CD14-positive monocyte (primary cell): ENCODE measurements at regions not wholly inside any gene's neighbourhood (a gene's known extent, or its start where the extent isn't known, plus 50 kb on each side); places are given as distances from the start of the nearest gene placed in this dataset.
"Not testable (repeated sequence)": the region's sequence is repeated elsewhere in the genome, so short reads cannot be mapped to it uniquely, and the experiment has no call there.

Source experiments
- DNase-seq, 3 donors: peaks; one replicate each; pipeline ENCODE4 v3.0.0-alpha.2; 2011 to 2022
- H2AFZ ChIP-seq: 2 replicates; pipeline ENCODE4 v1.6.0; 2012; ENCODE audit warnings: mild to moderate bottlenecking, low read depth, low read length, inconsistent platforms; ENCODE audit not compliant: insufficient read depth, poor library complexity, severe bottlenecking
- H3K27ac ChIP-seq, 2 donors: 1 replicate in 1 of 2; 2 replicates in 1 of 2; pipeline ENCODE4 v1.5.1; 2012 to 2013; ENCODE audit warnings: low read length in 2 of 2, control low read depth in 1 of 2, inconsistent platforms in 1 of 2, low read depth in 1 of 2, mild to moderate bottlenecking in 1 of 2
- H3K27me3 ChIP-seq, 2 donors: one replicate each; pipeline versions ENCODE4 v1.6.0 to v1.6.1; 2011 to 2013; ENCODE audit warnings: low read length in 2 of 2; ENCODE audit not compliant: control insufficient read depth in 2 of 2, insufficient read depth in 2 of 2
- H3K36me3 ChIP-seq, 2 donors: replicated peaks in 1 of 2; 1 replicate in 1 of 2; 2 replicates in 1 of 2; pipeline versions ENCODE4 v1.5.1 to v1.6.1; 2012 to 2013; ENCODE audit warnings: low read length in 2 of 2, control low read depth in 1 of 2, inconsistent platforms in 1 of 2, mild to moderate bottlenecking in 1 of 2; ENCODE audit not compliant: insufficient read depth in 2 of 2, control insufficient read depth in 1 of 2
- H3K4me1 ChIP-seq, 2 donors: 1 replicate in 1 of 2; 2 replicates in 1 of 2; pipeline versions ENCODE4 v1.5.1 to v1.6.1; 2012 to 2013; ENCODE audit warnings: low read length in 2 of 2, control low read depth in 1 of 2, inconsistent platforms in 1 of 2, mild to moderate bottlenecking in 1 of 2, moderate library complexity in 1 of 2; ENCODE audit not compliant: insufficient read depth in 2 of 2, control insufficient read depth in 1 of 2
- H3K4me2 ChIP-seq: replicated peaks from 2 replicates; pipeline ENCODE3; 2012; ENCODE audit warnings: low read length, moderate library complexity, mild to moderate bottlenecking; ENCODE audit not compliant: poor library complexity, severe bottlenecking; ENCODE audit errors: extremely low read depth
- H3K4me3 ChIP-seq, 3 experiments: fragments of 200-600 bp in 1 of 3; sonication (generic) in 1 of 3; replicated peaks in 1 of 3; 1 replicate in 2 of 3; 2 replicates in 1 of 3; pipeline ENCODE4 v1.5.1; 2011 to 2013; ENCODE audit warnings: low read length in 3 of 3, mild to moderate bottlenecking in 3 of 3, control low read depth in 2 of 3, low read depth in 2 of 3, inconsistent platforms in 1 of 3, moderate library complexity in 1 of 3
- H3K79me2 ChIP-seq: 2 replicates; pipeline ENCODE4 v1.6.0; 2012; ENCODE audit warnings: mild to moderate bottlenecking, control low read depth, inconsistent platforms, low read length, moderate library complexity; ENCODE audit not compliant: insufficient read depth
- H3K9ac ChIP-seq: 2 replicates; pipeline ENCODE4 v1.6.0; 2017; ENCODE audit warnings: low read length, mild to moderate bottlenecking; ENCODE audit not compliant: insufficient read depth, poor library complexity, severe bottlenecking
- H3K9me3 ChIP-seq, 2 donors: replicated peaks in 1 of 2; 1 replicate in 1 of 2; 2 replicates in 1 of 2; pipeline versions ENCODE4 v1.5.1 to v1.6.1; 2012 to 2013; ENCODE audit warnings: low read length in 2 of 2, control low read depth in 1 of 2; ENCODE audit not compliant: control insufficient read depth in 1 of 2, insufficient read depth in 1 of 2
- H4K20me1 ChIP-seq: 2 replicates; pipeline ENCODE4 v1.6.0; 2012; ENCODE audit warnings: mild to moderate bottlenecking, low read length, control low read depth, moderate library complexity; ENCODE audit not compliant: insufficient read depth
- H3K27ac Mint-ChIP-seq, 7 donors: one replicate each; pipeline ENCODE4 v1.8.0; 2020; ENCODE audit warnings: mild to moderate bottlenecking in 7 of 7, mixed read lengths in 7 of 7, moderate library complexity in 6 of 7, inconsistent platforms in 2 of 7
- H3K27me3 Mint-ChIP-seq, 3 donors: one replicate each; pipeline ENCODE4 v1.8.0; 2021 to 2022; ENCODE audit warnings: low read depth in 3 of 3, mild to moderate bottlenecking in 3 of 3, mixed read lengths in 3 of 3, moderate library complexity in 3 of 3, inconsistent platforms in 1 of 3
- H3K36me3 Mint-ChIP-seq, 2 donors: one replicate each; pipeline ENCODE4 v1.8.0; 2020; ENCODE audit warnings: mixed read lengths in 2 of 2, inconsistent platforms in 1 of 2, mild to moderate bottlenecking in 1 of 2
- H3K4me1 Mint-ChIP-seq: one replicate; pipeline ENCODE4 v1.8.0; 2020; ENCODE audit warnings: mild to moderate bottlenecking, mixed read lengths
- H3K4me3 Mint-ChIP-seq, 2 donors: one replicate each; pipeline ENCODE4 v1.8.0; 2020; ENCODE audit warnings: mild to moderate bottlenecking in 2 of 2, mixed read lengths in 2 of 2, moderate library complexity in 1 of 2
- H3K9me3 Mint-ChIP-seq, 7 donors: one replicate each; pipeline ENCODE4 v1.8.0; 2020 to 2022; ENCODE audit warnings: mixed read lengths in 7 of 7, mild to moderate bottlenecking in 6 of 7, moderate library complexity in 6 of 7, inconsistent platforms in 2 of 7
- WGBS: methylation state at CpG from one replicate; pipeline ENCODE4 v1.1.5; 2013; ENCODE audit warnings: missing lambda C conversion rate; ENCODE audit not compliant: insufficient coverage; 5-methylcytosine and 5-hydroxymethylcytosine counted together
- intact Hi-C, 2 donors: fragments of 100-400 bp; cut with micrococcal nuclease; formaldehyde crosslinking; loops; one replicate each; pipeline versions ENCODE4 v1.15.0 to v1.15.1; 2023
- TF ChIP-seq, protein P1 (sequence below): fragments of 200-600 bp; IDR thresholded peaks from one replicate; pipeline ENCODE4 v1.8.0; 2022; ENCODE audit warnings: antibody characterized with exemption, mild to moderate bottlenecking

DNA sequence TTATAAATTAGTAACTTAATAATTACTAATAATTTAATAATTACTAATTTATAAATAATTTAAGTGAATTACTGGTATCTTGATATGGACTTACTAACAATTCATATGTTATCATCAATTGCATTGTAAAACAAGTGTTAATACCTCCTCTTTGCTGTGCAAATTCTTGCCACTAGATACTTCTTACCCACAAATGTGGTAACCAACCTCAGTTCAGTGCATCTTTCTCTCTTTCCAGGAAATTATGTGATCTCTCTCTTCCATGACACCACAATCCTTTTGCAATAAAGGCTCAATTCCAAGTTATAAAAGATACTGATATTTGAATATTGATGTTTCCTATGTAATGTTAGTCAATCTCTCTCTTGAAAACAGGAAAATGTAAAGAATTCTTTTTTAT, 408.6 kb upstream of the MIR17HG start:
- no peak overlapping the region for H3K4me2 ChIP-seq
- no peaks in the 10 kb centered on the region for H3K27me3 Mint-ChIP-seq
- TF ChIP-seq, protein P1, sequence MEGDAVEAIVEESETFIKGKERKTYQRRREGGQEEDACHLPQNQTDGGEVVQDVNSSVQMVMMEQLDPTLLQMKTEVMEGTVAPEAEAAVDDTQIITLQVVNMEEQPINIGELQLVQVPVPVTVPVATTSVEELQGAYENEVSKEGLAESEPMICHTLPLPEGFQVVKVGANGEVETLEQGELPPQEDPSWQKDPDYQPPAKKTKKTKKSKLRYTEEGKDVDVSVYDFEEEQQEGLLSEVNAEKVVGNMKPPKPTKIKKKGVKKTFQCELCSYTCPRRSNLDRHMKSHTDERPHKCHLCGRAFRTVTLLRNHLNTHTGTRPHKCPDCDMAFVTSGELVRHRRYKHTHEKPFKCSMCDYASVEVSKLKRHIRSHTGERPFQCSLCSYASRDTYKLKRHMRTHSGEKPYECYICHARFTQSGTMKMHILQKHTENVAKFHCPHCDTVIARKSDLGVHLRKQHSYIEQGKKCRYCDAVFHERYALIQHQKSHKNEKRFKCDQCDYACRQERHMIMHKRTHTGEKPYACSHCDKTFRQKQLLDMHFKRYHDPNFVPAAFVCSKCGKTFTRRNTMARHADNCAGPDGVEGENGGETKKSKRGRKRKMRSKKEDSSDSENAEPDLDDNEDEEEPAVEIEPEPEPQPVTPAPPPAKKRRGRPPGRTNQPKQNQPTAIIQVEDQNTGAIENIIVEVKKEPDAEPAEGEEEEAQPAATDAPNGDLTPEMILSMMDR: no peak
- no peaks in the 10 kb centered on the region for H3K4me1 ChIP-seq
- no peaks in the 10 kb centered on the region for H3K27me3 ChIP-seq
- H4K20me1 ChIP-seq: no peaks in the 10 kb centered on the region
- H3K36me3 Mint-ChIP-seq: no peaks in the 10 kb centered on the region
- DNase-seq: no peak
- H3K9me3 ChIP-seq: no peaks in the 10 kb centered on the region
- H3K27ac Mint-ChIP-seq: no peak overlapping the region
- no peaks in the 10 kb centered on the region for H3K36me3 ChIP-seq
- intact Hi-C loops: no loop called here
- H3K27ac ChIP-seq: no peak overlapping the region
- H3K4me1 Mint-ChIP-seq: no peaks in the 10 kb centered on the region
- H3K79me2 ChIP-seq: no peaks in the 10 kb centered on the region
- H3K9ac ChIP-seq: no peak overlapping the region
- H3K4me3 ChIP-seq: no peak overlapping the region
- H2AFZ ChIP-seq: no peak overlapping the region
- H3K9me3 Mint-ChIP-seq: peaks cover 0 to 5% (median 1%) of the 10 kb centered on the region in 7 donors
- H3K4me3 Mint-ChIP-seq: no peak overlapping the region

- H3K36me3 Mint-ChIP-seq: no peaks in the 10 kb centered on the region
- no peak overlapping the region for H3K27ac ChIP-seq
Observed at GRCh38 chr13:90943946-90944345, 403.5 kb upstream of the MIR17HG start.

DNA sequence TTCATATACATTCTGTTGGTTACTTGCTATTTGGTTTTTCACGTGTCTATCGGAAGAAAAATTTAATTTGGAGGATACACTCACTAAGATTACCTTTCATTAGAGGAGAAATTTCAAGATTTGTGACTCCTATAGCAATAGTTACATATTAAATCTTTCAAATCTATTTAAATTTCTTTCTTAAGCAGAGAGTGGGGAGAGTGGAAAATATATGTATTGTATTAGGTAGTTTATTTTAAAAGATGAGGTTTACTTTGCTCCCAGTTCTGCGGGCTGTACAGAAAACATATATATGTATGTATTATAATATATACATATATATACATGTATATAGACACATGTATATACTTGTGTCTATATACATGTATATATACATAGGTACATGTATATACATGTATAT, 402.3 kb upstream of the MIR17HG start:
- not testable (repeated sequence) for H3K4me3 Mint-ChIP-seq, H3K36me3 ChIP-seq

More at GRCh38 chr13:90943946-90944345, 403.5 kb upstream of the MIR17HG start:
- 95% methylated on average over 2 of the region's 4 CpGs for WGBS
- H4K20me1 ChIP-seq: no peaks in the 10 kb centered on the region
- no peaks in the 10 kb centered on the region for H3K4me1 ChIP-seq
- H2AFZ ChIP-seq: no peak overlapping the region
- no peak overlapping the region for H3K4me2 ChIP-seq
- TF ChIP-seq, protein P1: no peak
- no peaks in the 10 kb centered on the region for H3K27me3 ChIP-seq
- Mint-ChIP-seq H3K27me3 (no peaks in the 10 kb centered on the region), H3K27ac (no peak overlapping the region), H3K9me3 (peaks cover 3 to 9% (median 7%) of the 10 kb centered on the region in 7 donors), H3K4me3 (no peak overlapping the region), H3K4me1 (no peaks in the 10 kb centered on the region)
- no peak overlapping the region for H3K4me3 ChIP-seq
- H3K9ac ChIP-seq: no peak overlapping the region
- peaks cover 0 to 14% of the 10 kb centered on the region in 2 donors for H3K9me3 ChIP-seq
- no peak for DNase-seq
- no peaks in the 10 kb centered on the region for H3K79me2 ChIP-seq
- H3K36me3 ChIP-seq: no peaks in the 10 kb centered on the region
- intact Hi-C loops: no loop called here

More for the DNA sequence above, 402.3 kb upstream of the MIR17HG start:
- H2AFZ ChIP-seq, H3K27ac ChIP-seq, H3K4me3 ChIP-seq, H3K27me3 Mint-ChIP-seq, H3K4me2 ChIP-seq, H4K20me1 ChIP-seq, H3K27me3 ChIP-seq, DNase-seq, H3K36me3 Mint-ChIP-seq, intact Hi-C loops, H3K27ac Mint-ChIP-seq, H3K4me1 Mint-ChIP-seq, H3K9ac ChIP-seq, H3K79me2 ChIP-seq, H3K4me1 ChIP-seq: not testable (repeated sequence)
- WGBS: no CpG with 5 or more reads among the region's 3 CpGs
- peaks cover 0 to 14% of the 10 kb centered on the region in 2 donors for H3K9me3 ChIP-seq
- peaks cover 5 to 11% (median 7%) of the 10 kb centered on the region in 7 donors for H3K9me3 Mint-ChIP-seq
